ENCODE measurements at regions not wholly inside any gene's neighbourhood (a gene's known extent, or its start where the extent isn't known, plus 50 kb on each side); places are given as distances from the start of the nearest gene placed in this dataset.
"Not testable (repeated sequence)": the region's sequence is repeated elsewhere in the genome, so short reads cannot be mapped to it uniquely, and the experiment has no call there.

GRCh38 chr2:7133521-7133920, 216.3 kb downstream of the RNF144A start:
- Histone ChIP-seq H3K4me3 (ENCODE audit: low read length in 3 of 3) (no peak overlapping the region), H3K9ac (ENCODE audit: low read depth in 1 of 3, low read length in 3 of 3) (no peak overlapping the region), H3K4me1 (ENCODE audit: control insufficient read depth in 3 of 3, insufficient read depth in 3 of 3, low read length in 3 of 3) (no peaks in the 10 kb centered on the region), H3K36me3 (ENCODE audit: control insufficient read depth in 3 of 3, insufficient read depth in 3 of 3, low read length in 3 of 3) (no peaks in the 10 kb centered on the region), H3K27me3 (ENCODE audit: control insufficient read depth in 3 of 3, insufficient read depth in 3 of 3, low read length in 3 of 3) (no peaks in the 10 kb centered on the region), H3K9me3 (ENCODE audit: control insufficient read depth in 3 of 3, low read length in 3 of 3) (no peaks in the 10 kb centered on the region), H3K27ac (ENCODE audit: low read depth, low read length) (no peak overlapping the region)

GRCh38 chr2:7140306-7140705, 223.1 kb downstream of the RNF144A start:
- no peaks in the 10 kb centered on the region for H3K4me1 ChIP-seq (ENCODE audit: control insufficient read depth in 3 of 3, insufficient read depth in 3 of 3, low read length in 3 of 3)
- H3K27ac ChIP-seq (ENCODE audit: low read depth, low read length): no peak overlapping the region
- H3K4me3 ChIP-seq (ENCODE audit: low read length in 3 of 3): no peak overlapping the region
- no peaks in the 10 kb centered on the region for H3K27me3 ChIP-seq (ENCODE audit: control insufficient read depth in 3 of 3, insufficient read depth in 3 of 3, low read length in 3 of 3)
- H3K36me3 ChIP-seq (ENCODE audit: control insufficient read depth in 3 of 3, insufficient read depth in 3 of 3, low read length in 3 of 3): no peaks in the 10 kb centered on the region
- no peaks in the 10 kb centered on the region for H3K9me3 ChIP-seq (ENCODE audit: control insufficient read depth in 3 of 3, low read length in 3 of 3)
- no peak overlapping the region for H3K9ac ChIP-seq (ENCODE audit: low read depth in 1 of 3, low read length in 3 of 3)

- Histone ChIP-seq H3K9me3 (ENCODE audit: control insufficient read depth in 3 of 3, low read length in 3 of 3) (no peaks in the 10 kb centered on the region), H3K9ac (ENCODE audit: low read depth in 1 of 3, low read length in 3 of 3) (no peak overlapping the region), H3K27ac (ENCODE audit: low read depth, low read length) (no peak overlapping the region), H3K36me3 (ENCODE audit: control insufficient read depth in 3 of 3, insufficient read depth in 3 of 3, low read length in 3 of 3) (no peaks in the 10 kb centered on the region), H3K4me1 (ENCODE audit: control insufficient read depth in 3 of 3, insufficient read depth in 3 of 3, low read length in 3 of 3) (no peaks in the 10 kb centered on the region), H3K4me3 (ENCODE audit: low read length in 3 of 3) (no peak overlapping the region), H3K27me3 (ENCODE audit: control insufficient read depth in 3 of 3, insufficient read depth in 3 of 3, low read length in 3 of 3) (no peaks in the 10 kb centered on the region)
Observed at GRCh38 chr2:7145707-7146106, 228.5 kb downstream of the RNF144A start.

GRCh38 chr2:7146151-7146550, 228.9 kb downstream of the RNF144A start:
- no peaks in the 10 kb centered on the region for H3K27me3 ChIP-seq (ENCODE audit: control insufficient read depth in 3 of 3, insufficient read depth in 3 of 3, low read length in 3 of 3)
- H3K27ac ChIP-seq (ENCODE audit: low read depth, low read length): no peak overlapping the region
- H3K4me1 ChIP-seq (ENCODE audit: control insufficient read depth in 3 of 3, insufficient read depth in 3 of 3, low read length in 3 of 3): no peaks in the 10 kb centered on the region
- H3K36me3 ChIP-seq (ENCODE audit: control insufficient read depth in 3 of 3, insufficient read depth in 3 of 3, low read length in 3 of 3): no peaks in the 10 kb centered on the region
- H3K9ac ChIP-seq (ENCODE audit: low read depth in 1 of 3, low read length in 3 of 3): no peak overlapping the region
- H3K9me3 ChIP-seq (ENCODE audit: control insufficient read depth in 3 of 3, low read length in 3 of 3): no peaks in the 10 kb centered on the region
- H3K4me3 ChIP-seq (ENCODE audit: low read length in 3 of 3): no peak overlapping the region

GRCh38 chr2:7154656-7155055, 237.4 kb downstream of the RNF144A start:
- Histone ChIP-seq H3K4me3 (ENCODE audit: low read length in 3 of 3) (no peak overlapping the region), H3K9ac (ENCODE audit: low read depth in 1 of 3, low read length in 3 of 3) (no peak overlapping the region), H3K27ac (ENCODE audit: low read depth, low read length) (no peak overlapping the region), H3K4me1 (ENCODE audit: control insufficient read depth in 3 of 3, insufficient read depth in 3 of 3, low read length in 3 of 3) (no peaks in the 10 kb centered on the region), H3K9me3 (ENCODE audit: control insufficient read depth in 3 of 3, low read length in 3 of 3) (peaks cover 0 to 6% (median 0%) of the 10 kb centered on the region in 3 donors), H3K36me3 (ENCODE audit: control insufficient read depth in 3 of 3, insufficient read depth in 3 of 3, low read length in 3 of 3) (no peaks in the 10 kb centered on the region), H3K27me3 (ENCODE audit: control insufficient read depth in 3 of 3, insufficient read depth in 3 of 3, low read length in 3 of 3) (no peaks in the 10 kb centered on the region)

- H3K9me3 ChIP-seq (ENCODE audit: control insufficient read depth in 3 of 3, low read length in 3 of 3): no peaks in the 10 kb centered on the region
- no peak overlapping the region for H3K4me3 ChIP-seq (ENCODE audit: low read length in 3 of 3)
- H3K27ac ChIP-seq (ENCODE audit: low read depth, low read length): no peak overlapping the region
- no peak overlapping the region for H3K9ac ChIP-seq (ENCODE audit: low read depth in 1 of 3, low read length in 3 of 3)
- H3K27me3 ChIP-seq (ENCODE audit: control insufficient read depth in 3 of 3, insufficient read depth in 3 of 3, low read length in 3 of 3): no peaks in the 10 kb centered on the region
- no peaks in the 10 kb centered on the region for H3K36me3 ChIP-seq (ENCODE audit: control insufficient read depth in 3 of 3, insufficient read depth in 3 of 3, low read length in 3 of 3)
- no peaks in the 10 kb centered on the region for H3K4me1 ChIP-seq (ENCODE audit: control insufficient read depth in 3 of 3, insufficient read depth in 3 of 3, low read length in 3 of 3)
Observed at GRCh38 chr2:7161501-7161900, 244.3 kb downstream of the RNF144A start.

GRCh38 chr2:7165736-7166135, 248.5 kb downstream of the RNF144A start:
- Histone ChIP-seq H3K27me3 (ENCODE audit: control insufficient read depth in 3 of 3, insufficient read depth in 3 of 3, low read length in 3 of 3) (peaks cover 0 to 2% (median 0%) of the 10 kb centered on the region in 3 donors), H3K9me3 (ENCODE audit: control insufficient read depth in 3 of 3, low read length in 3 of 3) (no peaks in the 10 kb centered on the region), H3K4me1 (ENCODE audit: control insufficient read depth in 3 of 3, insufficient read depth in 3 of 3, low read length in 3 of 3) (no peaks in the 10 kb centered on the region), H3K36me3 (ENCODE audit: control insufficient read depth in 3 of 3, insufficient read depth in 3 of 3, low read length in 3 of 3) (no peaks in the 10 kb centered on the region), H3K27ac (ENCODE audit: low read depth, low read length) (no peak overlapping the region), H3K4me3 (ENCODE audit: low read length in 3 of 3) (no peak overlapping the region), H3K9ac (ENCODE audit: low read depth in 1 of 3, low read length in 3 of 3) (no peak overlapping the region)

- H3K27ac ChIP-seq (ENCODE audit: low read depth, low read length): no peak overlapping the region
- no peaks in the 10 kb centered on the region for H3K9me3 ChIP-seq (ENCODE audit: control insufficient read depth in 3 of 3, low read length in 3 of 3)
- no peak overlapping the region for H3K9ac ChIP-seq (ENCODE audit: low read depth in 1 of 3, low read length in 3 of 3)
- H3K27me3 ChIP-seq (ENCODE audit: control insufficient read depth in 3 of 3, insufficient read depth in 3 of 3, low read length in 3 of 3): peaks cover 0 to 2% (median 0%) of the 10 kb centered on the region in 3 donors
- H3K4me3 ChIP-seq (ENCODE audit: low read length in 3 of 3): no peak overlapping the region
- H3K36me3 ChIP-seq (ENCODE audit: control insufficient read depth in 3 of 3, insufficient read depth in 3 of 3, low read length in 3 of 3): no peaks in the 10 kb centered on the region
- H3K4me1 ChIP-seq (ENCODE audit: control insufficient read depth in 3 of 3, insufficient read depth in 3 of 3, low read length in 3 of 3): no peaks in the 10 kb centered on the region
Observed at GRCh38 chr2:7167801-7168411, 250.7 kb downstream of the RNF144A start.

GRCh38 chr2:7169593-7169992, 252.4 kb downstream of the RNF144A start:
- H3K36me3 ChIP-seq (ENCODE audit: control insufficient read depth in 3 of 3, insufficient read depth in 3 of 3, low read length in 3 of 3): no peaks in the 10 kb centered on the region

GRCh38 chr2:7178996-7179395, 261.8 kb downstream of the RNF144A start:
- H3K27me3 ChIP-seq (ENCODE audit: control insufficient read depth in 3 of 3, insufficient read depth in 3 of 3, low read length in 3 of 3); H3K9me3 ChIP-seq (ENCODE audit: control insufficient read depth in 3 of 3, low read length in 3 of 3); H3K4me3 ChIP-seq (ENCODE audit: low read length in 3 of 3); H3K27ac ChIP-seq (ENCODE audit: low read depth, low read length); H3K9ac ChIP-seq (ENCODE audit: low read depth in 1 of 3, low read length in 3 of 3); H3K4me1 ChIP-seq (ENCODE audit: control insufficient read depth in 3 of 3, insufficient read depth in 3 of 3, low read length in 3 of 3); H3K36me3 ChIP-seq (ENCODE audit: control insufficient read depth in 3 of 3, insufficient read depth in 3 of 3, low read length in 3 of 3): not testable (repeated sequence)

More at GRCh38 chr2:7169593-7169992, 252.4 kb downstream of the RNF144A start:
- Histone ChIP-seq H3K4me1 (ENCODE audit: control insufficient read depth in 3 of 3, insufficient read depth in 3 of 3, low read length in 3 of 3) (no peaks in the 10 kb centered on the region), H3K4me3 (ENCODE audit: low read length in 3 of 3) (no peak overlapping the region), H3K27me3 (ENCODE audit: control insufficient read depth in 3 of 3, insufficient read depth in 3 of 3, low read length in 3 of 3) (peaks cover 0 to 2% (median 0%) of the 10 kb centered on the region in 3 donors), H3K9ac (ENCODE audit: low read depth in 1 of 3, low read length in 3 of 3) (no peak overlapping the region), H3K27ac (ENCODE audit: low read depth, low read length) (no peak overlapping the region), H3K9me3 (ENCODE audit: control insufficient read depth in 3 of 3, low read length in 3 of 3) (no peaks in the 10 kb centered on the region)
